K562 (cell line): ENCODE measurements at regions not wholly inside any gene's neighbourhood (a gene's known extent, or its start where the extent isn't known, plus 50 kb on each side); places are given as distances from the start of the nearest gene placed in this dataset.

Experiments used
- ATAC-seq: fragments of 200-7000 bp; cut with Tn5 transposase; 3 replicates; pipeline ENCODE4 v1.9.1; 2020; ENCODE audit warnings: moderate library complexity
- BruUV-seq: library from RNA; stranded (reverse); fragments of 400-500 nt; replicated peaks from 2 replicates; lab custom pipeline; 2021; lab: Mats Ljungman, UMichigan
- CTCF ChIA-PET: fragments of 300-600 bp; formaldehyde crosslinking; extraction: SDS; loops from one replicate; lab custom pipeline; 2021; ENCODE audit warnings: low intra/inter-chr PET ratio; lab: Yijun Ruan, JAX
- POLR2A ChIA-PET: fragments of 300-600, 350-650 bp; sonication (Branson Sonifier 250); formaldehyde crosslinking; extraction: SDS; loops from one replicate; lab custom pipeline; 2021; ENCODE audit warnings: antibody characterized with exemption, inconsistent platforms; lab: Yijun Ruan, JAX
- DNase-seq, 4 experiments: peaks; one replicate each; pipeline versions ENCODE4 v3.0.0 to v3.0.0-alpha.2; 2011 to 2018; ENCODE audit warnings: low spot score in 3 of 4, mixed read lengths in 3 of 4; ENCODE audit errors: extremely low read depth in 1 of 4
- FAIRE-seq: peaks from 2 replicates; lab custom pipeline; 2011; peaks lifted over from hg19 to GRCh38; lab: Jason Lieb, UNC
- H2AFZ ChIP-seq: 2 replicates; pipeline ENCODE4 v1.6.0; 2011; ENCODE audit warnings: low read depth, low read length, control low read depth, inconsistent platforms
- H3K27ac ChIP-seq: fragments of 200-600 bp; 3 replicates; pipeline ENCODE4 v1.8.0; 2011; ENCODE audit warnings: low read depth, mild to moderate bottlenecking, control low read depth, inconsistent platforms, low read length, moderate library complexity, mixed read lengths; ENCODE audit errors: extremely low read depth
- H3K27me3 ChIP-seq, 2 experiments: fragments of 300-600 bp in 1 of 2; 2 replicates in 1 of 2; 3 replicates in 1 of 2; pipeline versions ENCODE4 v1.6.0 to v1.8.0; 2011; ENCODE audit warnings: inconsistent platforms in 2 of 2, low read length in 2 of 2, mild to moderate bottlenecking in 1 of 2, mixed read lengths in 1 of 2, moderate library complexity in 1 of 2; ENCODE audit not compliant: control insufficient read depth in 2 of 2, insufficient read depth in 2 of 2
- H3K36me3 ChIP-seq: fragments of 300-600 bp; 3 replicates; pipeline ENCODE4 v1.8.0; 2011; ENCODE audit warnings: mild to moderate bottlenecking, low read length, inconsistent platforms; ENCODE audit not compliant: control insufficient read depth, insufficient read depth
- H3K4me1 ChIP-seq, 2 experiments: fragments of 200-600 bp in 1 of 2; replicated peaks in 1 of 2; 2 replicates in 1 of 2; 3 replicates in 1 of 2; pipeline versions ENCODE4 v1.5.1 to v1.8.0; 2011; ENCODE audit warnings: inconsistent platforms in 2 of 2, low read length in 2 of 2, mild to moderate bottlenecking in 1 of 2, mixed read lengths in 1 of 2, moderate library complexity in 1 of 2; ENCODE audit not compliant: control insufficient read depth in 2 of 2, insufficient read depth in 2 of 2
- H3K4me2 ChIP-seq: 2 replicates; pipeline ENCODE4 v1.6.1; 2011; ENCODE audit warnings: low read length, control low read depth, inconsistent platforms, mixed read lengths; ENCODE audit not compliant: insufficient read depth
- H3K4me3 ChIP-seq: fragments of 200-600 bp; sonication (generic), shearing (Covaris generic); 2 replicates; pipeline ENCODE4 v1.5.1; 2016; ENCODE audit warnings: control low read depth, inconsistent platforms
- H3K79me2 ChIP-seq: fragments of 200-600 bp; 3 replicates; pipeline ENCODE4 v1.8.0; 2011; ENCODE audit warnings: low read length, inconsistent platforms; ENCODE audit not compliant: control insufficient read depth, insufficient read depth
- H3K9ac ChIP-seq, 2 experiments: 2 replicates each; pipeline versions ENCODE4 v1.6.0 to v1.6.1; 2011; ENCODE audit warnings: low read depth in 2 of 2, low read length in 2 of 2, control low read depth in 1 of 2, inconsistent platforms in 1 of 2, mild to moderate bottlenecking in 1 of 2, mixed read lengths in 1 of 2; ENCODE audit not compliant: insufficient read depth in 1 of 2
- H3K9me1 ChIP-seq: one replicate; pipeline ENCODE4 v1.6.0; 2011; ENCODE audit warnings: inconsistent platforms, mild to moderate bottlenecking, low read length, moderate library complexity; ENCODE audit not compliant: control insufficient read depth, insufficient read depth
- H3K9me3 ChIP-seq: replicated peaks from 2 replicates; pipeline ENCODE4 v1.5.1; 2011; ENCODE audit warnings: low read depth, low read length, inconsistent platforms; ENCODE audit not compliant: control insufficient read depth, insufficient read depth
- H4K20me1 ChIP-seq: replicated peaks from 2 replicates; pipeline ENCODE4 v1.6.1; 2011; ENCODE audit warnings: low read length, inconsistent platforms, mixed read lengths; ENCODE audit not compliant: control insufficient read depth, insufficient read depth
- HDAC3 ChIP-seq: fragments of 450-650 bp; IDR thresholded peaks from 2 replicates; pipeline ENCODE4 v1.6.1; 2018; ENCODE audit warnings: borderline replicate concordance, mild to moderate bottlenecking, moderate library complexity; ENCODE audit not compliant: partially characterized antibody
- HEY1 ChIP-seq: fragments of 250-450 bp; sonication (Bioruptor Pico); IDR thresholded peaks from 2 replicates; pipeline ENCODE4 v1.5.0; 2020; ENCODE audit warnings: mild to moderate bottlenecking, moderate library complexity, borderline replicate concordance
- PHF20 ChIP-seq: fragments of 450-650 bp; IDR thresholded peaks from 2 replicates; pipeline ENCODE4 v1.6.1; 2018; ENCODE audit not compliant: partially characterized antibody
- SMAD4 ChIP-seq: fragments of 250-450 bp; sonication (Bioruptor Pico); conservative IDR thresholded peaks from 2 replicates; pipeline ENCODE4 v1.8.0; 2021; ENCODE audit warnings: inconsistent platforms, mild to moderate bottlenecking, moderate library complexity
- SMC3 ChIP-seq: conservative IDR thresholded peaks from 2 replicates; pipeline ENCODE4 v1.6.1; 2011; ENCODE audit warnings: low read depth, low read length, improper control_type of control experiment; ENCODE audit not compliant: insufficient read depth
- TARDBP ChIP-seq: fragments of 450-650 bp; IDR thresholded peaks from 2 replicates; pipeline ENCODE4 v1.6.1; 2016
- ZKSCAN3 ChIP-seq: fragments of 250-450 bp; sonication (Bioruptor Pico); IDR thresholded peaks from 2 replicates; pipeline ENCODE4 v1.4.0; 2020
- ZNF224 ChIP-seq: sonication (generic); formaldehyde crosslinking; IDR thresholded peaks from 2 replicates; pipeline ENCODE4 v1.8.0; 2022; ENCODE audit warnings: mild to moderate bottlenecking, missing genetic modification reagents
- ZNF239 ChIP-seq: fragments of 250-450 bp; sonication (Bioruptor Pico); IDR thresholded peaks from 2 replicates; pipeline ENCODE4 v1.4.0; 2020; ENCODE audit warnings: mild to moderate bottlenecking
- ZNF507 ChIP-seq: conservative IDR thresholded peaks from 2 replicates; pipeline ENCODE4 v1.6.1; 2017; ENCODE audit warnings: missing genetic modification characterization, missing compliant biosample characterization
- ZNF668 ChIP-seq: fragments of 250-450 bp; sonication (Bioruptor Pico); IDR thresholded peaks from 2 replicates; pipeline ENCODE4 v1.8.0; 2022; ENCODE audit warnings: mild to moderate bottlenecking, inconsistent platforms
- WGBS: fragments of 100-300 bp; shearing (Covaris generic); methylation state at CpG from one replicate; pipeline ENCODE4 v1.1.6; 2016; ENCODE audit warnings: low coverage, mixed read lengths; ENCODE audit not compliant: insufficient coverage; ENCODE audit errors: missing lambda C conversion rate; 5-methylcytosine and 5-hydroxymethylcytosine counted together
- in situ Hi-C: fragments of 300-500 bp; cut with MboI; formaldehyde crosslinking; loops from 4 replicates; pipeline ENCODE4 v1.15.0; 2018; ENCODE audit warnings: inconsistent platforms, mixed read lengths
- intact Hi-C: fragments of 100-400 bp; cut with micrococcal nuclease; formaldehyde crosslinking; loops from 2 replicates; pipeline ENCODE4 v1.14.2; 2022
- TF ChIP-seq, protein P1 (sequence below), 2 experiments: IDR thresholded peaks in 1 of 2; conservative IDR thresholded peaks in 1 of 2; 2 replicates each; pipeline ENCODE4 v1.6.1; 2016; ENCODE audit warnings: low read depth in 2 of 2, mild to moderate bottlenecking in 1 of 2, missing compliant biosample characterization in 1 of 2, missing genetic modification characterization in 1 of 2, moderate library complexity in 1 of 2
- TF ChIP-seq, protein P2 (sequence below): fragments of 250-450 bp; sonication (Bioruptor Pico); IDR thresholded peaks from 2 replicates; pipeline ENCODE4 v1.8.0; 2022; ENCODE audit warnings: moderate library complexity, mild to moderate bottlenecking, inconsistent platforms
- TF ChIP-seq, protein P3 (sequence below): fragments of 450-650 bp; formaldehyde crosslinking; IDR thresholded peaks from 2 replicates; pipeline ENCODE4 v1.4.0; 2022; ENCODE audit warnings: mild to moderate bottlenecking, moderate library complexity

DNA sequence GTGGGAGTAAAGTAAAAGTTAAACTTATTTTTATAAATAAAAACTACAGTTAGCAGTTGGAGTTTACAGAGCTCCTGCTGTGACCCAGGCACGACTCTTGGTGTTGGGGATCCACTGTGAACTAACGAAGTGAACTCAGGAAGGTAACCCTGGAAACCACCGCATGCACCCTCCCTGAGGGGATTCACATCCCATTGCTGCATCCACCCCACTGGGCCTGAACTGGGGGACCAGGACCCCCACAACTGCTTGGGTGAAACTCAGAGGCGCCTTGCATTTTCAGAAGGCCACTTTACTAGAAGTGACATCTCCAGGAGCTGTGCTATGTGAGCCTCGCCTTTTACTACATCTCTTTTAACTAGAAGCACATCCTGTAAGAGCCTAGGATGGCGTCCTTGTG is 166.4 kb downstream of the TEX29 start (continued):
- TF ChIP-seq, protein P1, sequence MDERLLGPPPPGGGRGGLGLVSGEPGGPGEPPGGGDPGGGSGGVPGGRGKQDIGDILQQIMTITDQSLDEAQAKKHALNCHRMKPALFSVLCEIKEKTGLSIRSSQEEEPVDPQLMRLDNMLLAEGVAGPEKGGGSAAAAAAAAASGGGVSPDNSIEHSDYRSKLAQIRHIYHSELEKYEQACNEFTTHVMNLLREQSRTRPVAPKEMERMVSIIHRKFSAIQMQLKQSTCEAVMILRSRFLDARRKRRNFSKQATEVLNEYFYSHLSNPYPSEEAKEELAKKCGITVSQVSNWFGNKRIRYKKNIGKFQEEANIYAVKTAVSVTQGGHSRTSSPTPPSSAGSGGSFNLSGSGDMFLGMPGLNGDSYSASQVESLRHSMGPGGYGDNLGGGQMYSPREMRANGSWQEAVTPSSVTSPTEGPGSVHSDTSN (CRISPR knock-in tag; IDR thresholded peaks at IDR 0.05; ENCODE audit: low read depth) = no peak
- TF ChIP-seq, protein P1 (tag; conservative IDR thresholded peaks at IDR 0.05; ENCODE audit: low read depth) = no peak
- TF ChIP-seq SMAD4 (CRISPR knock-in tag) (no peak), ZNF239 (CRISPR knock-in tag) (no peak)
- TF ChIP-seq, protein P2, sequence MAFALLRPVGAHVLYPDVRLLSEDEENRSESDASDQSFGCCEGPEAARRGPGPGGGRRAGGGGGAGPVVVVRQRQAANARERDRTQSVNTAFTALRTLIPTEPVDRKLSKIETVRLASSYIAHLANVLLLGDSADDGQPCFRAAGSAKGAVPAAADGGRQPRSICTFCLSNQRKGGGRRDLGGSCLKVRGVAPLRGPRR (CRISPR knock-in tag) = no peak

DNA sequence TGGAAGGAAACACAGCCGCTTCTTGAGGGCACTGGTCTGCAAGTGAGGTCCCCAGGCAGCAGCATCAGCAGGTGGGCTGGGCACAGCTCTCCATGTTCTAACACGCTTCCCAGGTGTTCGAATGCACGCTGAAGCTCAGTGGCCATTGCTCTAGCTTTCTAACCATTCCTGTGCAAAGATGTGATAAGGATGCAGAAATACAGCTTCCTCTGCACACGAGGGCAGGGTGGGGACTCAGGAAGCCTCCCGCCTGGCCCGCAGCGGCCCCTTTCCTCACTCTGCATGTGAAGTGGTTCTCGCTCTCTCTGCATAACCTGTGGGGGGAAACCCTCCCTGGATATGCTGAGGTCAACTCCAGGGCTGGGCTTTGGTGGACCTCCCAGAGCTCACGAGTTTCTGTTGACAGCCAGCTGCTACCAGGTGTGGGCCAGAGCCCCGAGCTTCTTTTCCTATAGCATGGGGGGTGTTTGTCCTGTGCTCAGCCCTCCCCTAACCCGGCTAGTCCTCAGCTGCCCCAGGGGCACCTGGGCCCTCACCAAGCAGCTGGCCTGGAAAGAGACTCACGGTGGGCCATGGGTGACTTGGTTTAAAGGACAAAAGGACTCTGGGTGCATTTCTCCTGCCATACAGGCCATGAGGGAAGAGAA is 168.2 kb downstream of the TEX29 start:
- Histone ChIP-seq H3K4me1 (no peaks in the 10 kb centered on the region), H2AFZ (no peak overlapping the region), H3K79me2 (no peaks in the 10 kb centered on the region), H3K27ac (no peak overlapping the region), H3K9ac (no peak overlapping the region), H4K20me1 (no peaks in the 10 kb centered on the region), H3K36me3 (no peaks in the 10 kb centered on the region), H3K4me3 (no peak overlapping the region), H3K4me2 (no peak overlapping the region), H3K9me3 (no peaks in the 10 kb centered on the region), H3K27me3 (peaks cover 3 to 34% of the 10 kb centered on the region in 2 experiments; a peak in 2 of 5 replicates), H3K9me1 (no peaks in the 10 kb centered on the region)
- intact Hi-C loops = no loop called here
- BruUV-seq = no TSS peak
- no peak for ATAC-seq
- no peak for FAIRE-seq
- WGBS = 3% methylated on average over 11 of the region's 13 CpGs
- no peak for DNase-seq
- TF ChIP-seq, protein P3, sequence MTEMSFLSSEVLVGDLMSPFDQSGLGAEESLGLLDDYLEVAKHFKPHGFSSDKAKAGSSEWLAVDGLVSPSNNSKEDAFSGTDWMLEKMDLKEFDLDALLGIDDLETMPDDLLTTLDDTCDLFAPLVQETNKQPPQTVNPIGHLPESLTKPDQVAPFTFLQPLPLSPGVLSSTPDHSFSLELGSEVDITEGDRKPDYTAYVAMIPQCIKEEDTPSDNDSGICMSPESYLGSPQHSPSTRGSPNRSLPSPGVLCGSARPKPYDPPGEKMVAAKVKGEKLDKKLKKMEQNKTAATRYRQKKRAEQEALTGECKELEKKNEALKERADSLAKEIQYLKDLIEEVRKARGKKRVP (CRISPR knock-in tag) = no peak
- no peak for TF ChIP-seq ZNF668
- no peak for TF ChIP-seq ZKSCAN3 (CRISPR knock-in tag)
- no peak for TF ChIP-seq ZNF224 (CRISPR knock-in tag)
- no peak for TF ChIP-seq HEY1 (CRISPR knock-in tag)
- TF ChIP-seq HDAC3 = no peak
- TF ChIP-seq TARDBP = no peak
- no peak for TF ChIP-seq PHF20
- no peak for TF ChIP-seq ZNF507 (tag)
- no peak for TF ChIP-seq SMC3
- ChIA-PET CTCF (no interaction called here), POLR2A (no interaction called here)
- in situ Hi-C loops = loop anchor here (25.0 kb wide), 1 partner anchor 1124 kb away; no protein-coding TSS in a partner anchor
